Fibroblast of gingiva (primary cell): ENCODE measurements at regions not wholly inside any gene's neighbourhood (a gene's known extent, or its start where the extent isn't known, plus 50 kb on each side); places are given as distances from the start of the nearest gene placed in this dataset.

Source experiments
- DNase-seq: peaks from one replicate; pipeline ENCODE4 v3.0.0-alpha.2; 2011; ENCODE audit warnings: low read depth

GRCh38 chr6:4587171-4587570, 189.0 kb upstream of the CDYL start:
- DNase-seq: peak; percentile 41

GRCh38 chr6:4586469-4586859, 189.7 kb upstream of the CDYL start:
- no peak for DNase-seq

- DNase-seq: no peak
Observed at GRCh38 chr6:4585682-4586468, 190.3 kb upstream of the CDYL start.

GRCh38 chr6:4584801-4585200, 191.4 kb upstream of the CDYL start:
- DNase-seq: no peak

GRCh38 chr6:4582506-4583417, 193.4 kb upstream of the CDYL start:
- peak; percentile 93 for DNase-seq

- DNase-seq: peak; percentile 93
Observed at GRCh38 chr6:4581468-4582385, 194.5 kb upstream of the CDYL start.

GRCh38 chr6:4580361-4580760, 195.8 kb upstream of the CDYL start:
- no peak for DNase-seq

GRCh38 chr6:4577406-4577805, 198.8 kb upstream of the CDYL start:
- DNase-seq: peak; percentile 97

- no peak for DNase-seq
Observed at GRCh38 chr6:4575714-4576113, 200.5 kb upstream of the CDYL start.

GRCh38 chr6:4574007-4574406, 202.2 kb upstream of the CDYL start:
- DNase-seq: peak; percentile 66

- no peak for DNase-seq
Observed at GRCh38 chr6:4571011-4571410, 205.2 kb upstream of the CDYL start.

GRCh38 chr6:4568138-4568537, 208.1 kb upstream of the CDYL start:
- DNase-seq: no peak

- peak; percentile 14 for DNase-seq
Observed at GRCh38 chr6:4567141-4567540, 209.1 kb upstream of the CDYL start.

GRCh38 chr6:4565301-4566250, 210.6 kb upstream of the CDYL start:
- no peak for DNase-seq

GRCh38 chr6:4564801-4565271, 211.4 kb upstream of the CDYL start:
- DNase-seq: peak; percentile 65

GRCh38 chr6:4563877-4564276, 212.3 kb upstream of the CDYL start:
- no peak for DNase-seq

GRCh38 chr6:4563156-4563555, 213.0 kb upstream of the CDYL start:
- DNase-seq: no peak

- no peak for DNase-seq
Observed at GRCh38 chr6:4561773-4562400, 214.3 kb upstream of the CDYL start.

GRCh38 chr6:4561078-4561435, 215.1 kb upstream of the CDYL start:
- DNase-seq: no peak
